Kidney glomerular epithelial cell (primary cell): ENCODE measurements at regions not wholly inside any gene's neighbourhood (a gene's known extent, or its start where the extent isn't known, plus 50 kb on each side); places are given as distances from the start of the nearest gene placed in this dataset.
A peak's percentile ranks its signal among the peaks of the same experiment; 100 is the strongest.

Experiments used
- DNase-seq: peaks from one replicate; lab custom pipeline; 2025; lab: John Stamatoyannopoulos, UW

GRCh38 chr12:91441993-91442952, 259.7 kb upstream of the DCN start:
- DNase-seq, result no peak

DNA sequence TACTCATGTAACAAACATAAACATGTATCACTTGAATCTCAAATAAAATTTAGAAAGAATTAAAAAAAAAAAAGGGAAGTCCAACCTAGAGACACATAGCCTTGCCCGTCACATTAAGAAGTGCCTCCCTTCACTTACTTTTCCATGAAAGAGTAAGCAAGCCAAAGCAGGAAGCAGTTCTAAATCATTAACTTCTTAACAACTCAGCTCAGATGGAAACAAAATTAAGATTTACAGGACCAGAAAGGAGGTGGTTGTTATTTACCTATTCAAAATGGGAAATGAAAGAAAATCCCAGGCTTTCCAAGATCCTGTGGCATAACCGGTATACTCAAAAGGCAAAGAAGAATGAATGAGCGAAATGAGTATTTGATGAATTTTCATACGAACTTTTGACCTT, 258.6 kb upstream of the DCN start:
- DNase-seq, result peak; percentile 12

GRCh38 chr12:91434081-91434480, 251.5 kb upstream of the DCN start:
- DNase-seq, result no peak

GRCh38 chr12:91432755-91433154, 250.1 kb upstream of the DCN start:
- DNase-seq, result no peak

DNA sequence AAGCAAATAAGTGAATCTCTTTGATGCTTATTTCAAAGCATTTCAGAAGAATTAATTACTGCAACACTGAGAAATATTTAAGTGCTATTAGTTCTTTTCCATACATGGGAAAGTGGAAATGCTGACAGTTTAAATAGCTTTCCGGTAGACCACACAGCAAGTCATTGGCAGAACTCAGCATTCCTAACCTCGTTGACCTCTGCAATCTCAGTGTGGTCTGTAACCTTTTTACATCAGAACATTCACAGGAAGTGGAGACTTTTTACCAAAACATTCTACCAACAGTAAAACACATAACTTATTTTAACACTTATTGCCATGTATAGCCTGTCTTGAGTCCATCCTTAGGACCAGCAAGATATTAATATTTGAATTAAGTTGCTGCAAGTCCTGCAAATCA, 249.5 kb upstream of the DCN start:
- peak; percentile 74 for DNase-seq

DNA sequence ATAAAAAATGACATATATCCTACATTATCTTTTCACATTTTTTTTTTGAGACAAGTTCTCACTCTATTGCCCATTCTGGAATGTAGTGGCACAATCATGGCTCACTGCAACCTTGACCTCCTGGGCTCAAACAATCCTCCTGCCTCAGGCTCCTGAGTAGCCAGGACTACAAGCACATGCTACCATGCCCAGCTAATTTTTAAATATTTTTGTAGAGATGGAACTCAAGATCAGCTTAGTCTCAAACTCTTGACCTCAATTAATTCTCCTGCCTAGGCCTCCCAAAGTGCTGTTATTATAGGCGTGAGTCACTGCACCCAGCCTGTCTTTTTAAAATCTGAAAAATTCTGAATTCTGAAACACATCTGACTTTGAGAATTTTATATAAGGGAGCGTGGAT, 241.9 kb upstream of the DCN start:
- DNase-seq, result no peak

GRCh38 chr12:91423693-91424050, 241.1 kb upstream of the DCN start:
- DNase-seq, result no peak

GRCh38 chr12:91422811-91423692, 240.4 kb upstream of the DCN start:
- no peak for DNase-seq

DNA sequence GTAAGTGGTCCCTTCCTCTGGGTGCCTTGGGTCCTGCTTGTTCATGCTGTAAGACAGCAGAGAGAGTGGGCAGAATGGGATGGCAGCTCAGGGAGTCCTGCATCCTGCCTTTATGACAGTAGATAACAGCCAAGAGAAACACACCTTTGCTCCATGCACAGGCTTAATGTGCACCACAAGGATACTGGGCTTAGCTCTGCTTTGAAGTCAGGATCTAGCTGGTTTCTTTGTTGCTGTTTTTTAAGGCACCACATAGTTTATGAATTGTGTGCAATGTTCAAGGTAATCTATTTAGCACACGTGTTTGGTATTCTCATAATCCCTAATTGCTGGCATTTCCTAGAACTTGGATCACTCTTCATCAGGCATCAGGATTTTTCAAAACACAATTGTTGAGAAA, 239.5 kb upstream of the DCN start:
- DNase-seq, result no peak

DNA sequence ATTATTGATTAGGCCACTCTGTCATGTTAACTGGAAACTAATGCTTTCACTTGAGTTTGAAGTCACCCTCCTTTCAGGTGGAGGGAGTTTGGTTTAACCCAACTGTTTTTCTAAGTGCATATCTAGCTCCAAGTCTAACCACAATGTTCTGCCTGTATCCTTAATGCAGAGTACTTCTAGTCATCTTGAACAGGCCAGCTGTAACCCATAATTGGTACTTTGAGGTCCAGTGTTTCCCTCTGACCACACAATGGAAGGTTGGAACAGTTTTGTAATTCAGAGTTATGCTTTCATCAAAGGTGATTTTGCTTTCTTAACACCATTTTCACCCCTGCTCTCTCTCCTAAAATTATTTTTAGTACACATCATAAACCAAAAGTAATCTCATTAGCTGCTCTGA, 237.2 kb upstream of the DCN start:
- no peak for DNase-seq

- DNase-seq, result no peak
Measured at GRCh38 chr12:91418221-91419090, 235.8 kb upstream of the DCN start.

GRCh38 chr12:91417650-91418049, 235.0 kb upstream of the DCN start:
- no peak for DNase-seq

GRCh38 chr12:91414636-91415035, 232.0 kb upstream of the DCN start:
- no peak for DNase-seq

GRCh38 chr12:91413581-91414546, 231.2 kb upstream of the DCN start:
- DNase-seq, result peak; percentile 44

DNA sequence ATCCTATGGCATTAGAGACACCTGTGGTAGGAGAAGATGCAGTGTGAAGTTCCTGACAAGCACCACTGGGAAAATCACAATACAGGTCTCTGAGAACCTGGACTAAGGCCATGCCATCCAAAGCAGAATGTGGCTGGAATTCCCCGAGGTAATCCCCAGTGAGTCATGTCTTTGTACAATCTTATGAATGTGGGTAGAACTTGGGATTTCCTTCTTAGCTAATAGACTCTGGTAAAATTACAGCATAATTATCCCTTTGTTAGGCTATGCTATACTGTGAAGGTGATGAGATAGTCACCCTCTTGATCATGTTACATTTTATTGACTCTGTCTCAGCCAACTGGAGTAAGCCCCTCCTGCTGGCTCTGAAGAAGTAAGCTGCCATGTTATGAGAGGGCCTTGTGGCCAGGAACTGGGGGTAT, 224.3 kb upstream of the DCN start:
- DNase-seq, result peak; percentile 73

GRCh38 chr12:91404441-91404840, 221.8 kb upstream of the DCN start:
- peak; percentile 45 for DNase-seq

GRCh38 chr12:91401190-91401589, 218.6 kb upstream of the DCN start:
- no peak for DNase-seq

DNA sequence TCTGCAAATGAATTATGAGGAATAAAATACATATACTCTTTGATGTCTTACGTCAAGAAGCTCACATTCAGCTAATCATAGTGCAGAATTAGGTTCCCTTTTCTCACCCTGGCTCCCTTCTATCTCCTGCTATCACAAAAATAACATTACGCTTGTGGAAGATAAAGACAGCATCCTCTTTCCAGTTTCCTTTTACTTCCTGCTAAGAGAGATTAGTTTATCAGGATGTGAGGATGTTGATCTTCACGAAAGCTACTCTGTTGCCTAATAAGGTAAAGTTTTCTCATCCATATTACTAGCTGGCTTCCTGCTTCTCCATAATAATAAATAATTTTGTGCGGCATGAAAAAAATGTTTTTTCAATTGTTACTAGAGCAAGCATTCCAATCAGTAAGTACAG, 217.7 kb upstream of the DCN start:
- no peak for DNase-seq

DNA sequence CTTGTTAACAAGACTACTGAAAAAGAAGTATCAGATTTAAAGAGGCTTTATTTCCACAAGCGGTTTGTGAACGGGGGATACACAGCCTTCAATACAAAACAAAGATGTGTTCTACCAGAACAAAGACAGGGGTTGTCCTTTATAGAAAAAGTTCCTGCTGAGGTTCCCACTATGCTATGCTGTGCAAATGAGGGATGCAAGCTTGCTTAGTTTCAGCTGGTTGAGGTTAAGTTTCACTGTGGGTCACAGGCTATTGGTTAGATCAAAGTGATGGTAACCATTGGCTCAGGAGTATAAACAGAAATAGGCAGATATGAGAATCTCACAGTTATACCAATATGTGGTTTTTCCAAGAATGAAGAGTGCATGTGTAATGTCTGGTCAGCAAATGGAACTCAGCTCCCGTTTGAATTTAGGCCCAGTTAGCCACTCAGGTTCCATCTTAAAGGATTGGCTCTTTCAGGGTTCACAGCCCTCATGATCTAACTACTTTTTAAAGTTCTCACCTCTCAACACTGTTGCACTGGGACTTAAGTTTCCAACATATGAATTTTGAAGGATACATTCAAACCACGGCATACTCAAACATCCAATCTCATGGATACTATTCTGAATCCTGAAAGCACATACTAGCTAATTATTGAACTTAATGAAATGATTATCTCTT, 215.4 kb upstream of the DCN start:
- DNase-seq, result no peak

GRCh38 chr12:91396293-91396692, 213.7 kb upstream of the DCN start:
- DNase-seq, result no peak
